Testis (tissue), 2 donors: ENCODE measurements at regions not wholly inside any gene's neighbourhood (a gene's known extent, or its start where the extent isn't known, plus 50 kb on each side); places are given as distances from the start of the nearest gene placed in this dataset.

ENCODE experiments used
- CTCF ChIP-seq, 3 experiments: fragments of 450-650 bp in 2 of 3; fragments of 200-600 bp in 1 of 3; sonication (generic) in 1 of 3; IDR thresholded peaks; one replicate each; pipeline ENCODE4 v1.5.1; 2016 to 2019; ENCODE audit warnings: antibody characterized with exemption in 3 of 3, mild to moderate bottlenecking in 2 of 3, moderate library complexity in 1 of 3
- POLR2A ChIP-seq: fragments of 450-650 bp; IDR thresholded peaks from one replicate; pipeline ENCODE4 v1.6.1; 2017; ENCODE audit warnings: antibody characterized with exemption, mild to moderate bottlenecking, moderate library complexity

- TF ChIP-seq CTCF (IDR thresholded peaks at IDR 0.05) (no peak), POLR2A (no peak)
Observed at GRCh38 chr4:14834382-14834781, 167.9 kb upstream of the CPEB2 start.
